GM18870 (cell line): ENCODE measurements at regions not wholly inside any gene's neighbourhood (a gene's known extent, or its start where the extent isn't known, plus 50 kb on each side); places are given as distances from the start of the nearest gene placed in this dataset.

Source experiments
- ATAC-seq: cut with Tn5 transposase; IDR thresholded peaks from one replicate; pipeline ENCODE4 v1.9.1; 2021; ENCODE audit warnings: moderate library complexity; ENCODE audit not compliant: unreplicated experiment

GRCh38 chr10:81093056-81093455, 555.4 kb downstream of the SH2D4B start:
- no peak for ATAC-seq

- no peak for ATAC-seq
Measured at GRCh38 chr10:81095238-81095637, 557.5 kb downstream of the SH2D4B start.

GRCh38 chr10:81096558-81096957, 558.9 kb downstream of the SH2D4B start:
- no peak for ATAC-seq

GRCh38 chr10:81101062-81101461, 563.4 kb downstream of the SH2D4B start:
- ATAC-seq, result no peak

- ATAC-seq, result no peak
Measured at GRCh38 chr10:81104494-81104893, 566.8 kb downstream of the SH2D4B start.

- ATAC-seq, result peak; percentile 84
Measured at GRCh38 chr10:81108516-81109199, 571.0 kb downstream of the SH2D4B start.

- ATAC-seq, result peak; percentile 26
Measured at GRCh38 chr10:81109200-81109752, 571.6 kb downstream of the SH2D4B start.

- ATAC-seq, result no peak
Measured at GRCh38 chr10:81116201-81116600, 578.5 kb downstream of the SH2D4B start.

- ATAC-seq, result no peak
Measured at GRCh38 chr10:81116990-81117389, 579.3 kb downstream of the SH2D4B start.

- ATAC-seq, result no peak
Measured at GRCh38 chr10:81127931-81128330, 590.2 kb downstream of the SH2D4B start.

GRCh38 chr10:81130014-81130413, 592.3 kb downstream of the SH2D4B start:
- ATAC-seq, result no peak

GRCh38 chr10:81135851-81136250, 598.1 kb downstream of the SH2D4B start:
- peak; percentile 95 for ATAC-seq

GRCh38 chr10:81136261-81136660, 598.6 kb downstream of the SH2D4B start:
- peak; percentile 38 for ATAC-seq

- no peak for ATAC-seq
Measured at GRCh38 chr10:81145975-81146374, 608.3 kb downstream of the SH2D4B start.

GRCh38 chr10:81146436-81146835, 608.7 kb downstream of the SH2D4B start:
- ATAC-seq, result no peak

GRCh38 chr10:81152656-81153055, 615.0 kb downstream of the SH2D4B start:
- no peak for ATAC-seq

- no peak for ATAC-seq
Measured at GRCh38 chr10:81157681-81158080, 620.0 kb downstream of the SH2D4B start.

GRCh38 chr10:81177651-81178244, 640.0 kb downstream of the SH2D4B start:
- no peak for ATAC-seq

- no peak for ATAC-seq
Measured at GRCh38 chr10:81179324-81179723, 641.6 kb downstream of the SH2D4B start.

- peak; percentile 91 for ATAC-seq
Measured at GRCh38 chr10:81179805-81180452, 642.2 kb downstream of the SH2D4B start.

- no peak for ATAC-seq
Measured at GRCh38 chr10:81182296-81182695, 644.6 kb downstream of the SH2D4B start.

- no peak for ATAC-seq
Measured at GRCh38 chr10:81192221-81192788, 654.6 kb downstream of the SH2D4B start.
